GM12891 (cell line): ENCODE measurements at regions not wholly inside any gene's neighbourhood (a gene's known extent, or its start where the extent isn't known, plus 50 kb on each side); places are given as distances from the start of the nearest gene placed in this dataset.

Experiments
- DNase-seq: peaks from one replicate; pipeline ENCODE4 v3.0.0; 2011; ENCODE audit warnings: low spot score; ENCODE audit not compliant: insufficient read length
- FAIRE-seq: peaks from 2 replicates; lab custom pipeline; 2011; peaks lifted over from hg19 to GRCh38; lab: Jason Lieb, UNC
- PAX5 ChIP-seq: IDR thresholded peaks from 2 replicates; pipeline ENCODE4 v1.6.1; 2011; ENCODE audit warnings: low read length, moderate library complexity, mild to moderate bottlenecking; ENCODE audit not compliant: insufficient read depth, severe bottlenecking
- POLR2A ChIP-seq: IDR thresholded peaks from 2 replicates; pipeline ENCODE4 v1.6.1; 2011; ENCODE audit warnings: low read depth, low read length, control low read depth
- POLR2AphosphoS5 ChIP-seq: IDR thresholded peaks from 2 replicates; pipeline ENCODE4 v1.6.1; 2011; ENCODE audit warnings: low read depth, low read length, control low read depth
- POU2F2 ChIP-seq: IDR thresholded peaks from 2 replicates; pipeline ENCODE4 v1.6.1; 2011; ENCODE audit warnings: low read depth, mild to moderate bottlenecking, control low read depth, low read length, moderate library complexity
- SPI1 ChIP-seq: IDR thresholded peaks from 2 replicates; pipeline ENCODE4 v1.6.1; 2011; ENCODE audit warnings: low read depth, low read length, control low read depth
- TAF1 ChIP-seq: IDR thresholded peaks from 2 replicates; pipeline ENCODE4 v1.6.1; 2011; ENCODE audit warnings: low read depth, low read length, control low read depth

DNA sequence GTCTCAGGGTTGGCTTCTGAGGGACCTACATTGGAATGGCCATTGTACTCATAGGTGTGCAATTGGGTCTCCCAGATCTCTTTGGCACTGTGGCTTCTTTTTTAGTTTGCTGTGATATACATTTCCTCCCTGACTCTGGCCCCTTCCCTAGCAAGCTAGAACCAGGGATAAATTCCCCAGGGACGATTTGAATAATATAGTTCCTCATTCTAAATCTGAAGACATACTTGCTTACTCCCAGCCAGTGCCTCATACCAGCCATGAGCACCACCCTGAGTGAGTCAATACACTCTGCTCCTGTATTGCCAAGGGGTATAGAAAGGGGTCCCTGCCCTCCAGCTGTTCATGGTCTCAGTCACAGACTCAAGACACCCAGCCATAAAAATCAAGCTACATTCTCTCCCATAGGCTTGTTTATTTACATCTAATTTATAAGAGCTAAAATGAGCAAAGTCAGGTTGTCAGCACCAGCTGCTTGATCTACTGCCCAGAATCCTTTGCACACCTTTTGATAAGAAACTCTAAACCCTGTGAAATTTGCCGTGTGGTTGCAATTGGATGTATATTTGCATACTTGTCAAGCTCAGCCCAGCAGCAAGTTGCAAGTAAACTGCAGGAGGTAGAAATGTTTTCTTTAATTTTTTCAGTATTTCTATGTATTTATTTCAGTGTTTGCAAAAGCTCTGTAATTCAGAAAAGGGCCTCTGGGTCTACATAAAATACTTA, 219.9 kb upstream of the IRX1 start:
- FAIRE-seq (no peak), DNase-seq (no peak)
- no peak for TF ChIP-seq POLR2AphosphoS5
- TF ChIP-seq SPI1, result no peak
- TF ChIP-seq TAF1, result no peak
- no peak for TF ChIP-seq PAX5
- no peak for TF ChIP-seq POLR2A
- no peak for TF ChIP-seq POU2F2

DNA sequence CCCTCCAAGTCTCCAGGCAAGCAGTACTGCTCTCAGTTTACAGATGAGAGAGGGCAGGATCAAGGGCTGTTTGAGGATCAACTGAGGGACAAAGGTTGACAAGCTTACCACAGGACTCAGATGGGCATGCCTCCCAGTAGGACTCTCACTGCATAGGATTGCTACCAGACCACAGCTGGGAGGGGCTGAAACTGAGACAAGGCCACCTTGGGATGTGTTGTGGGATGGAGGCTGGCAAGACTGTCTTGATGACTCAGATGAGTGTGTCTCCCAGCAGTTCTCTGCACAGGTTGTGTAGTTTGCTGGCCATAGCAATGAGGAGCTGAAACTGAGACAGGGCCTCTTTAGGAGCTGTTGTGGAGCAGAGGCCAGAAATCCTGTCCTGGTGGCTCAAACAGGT, 222.2 kb upstream of the IRX1 start:
- FAIRE-seq (no peak), DNase-seq (no peak)
- TF ChIP-seq POU2F2 (no peak), TAF1 (no peak)

DNA sequence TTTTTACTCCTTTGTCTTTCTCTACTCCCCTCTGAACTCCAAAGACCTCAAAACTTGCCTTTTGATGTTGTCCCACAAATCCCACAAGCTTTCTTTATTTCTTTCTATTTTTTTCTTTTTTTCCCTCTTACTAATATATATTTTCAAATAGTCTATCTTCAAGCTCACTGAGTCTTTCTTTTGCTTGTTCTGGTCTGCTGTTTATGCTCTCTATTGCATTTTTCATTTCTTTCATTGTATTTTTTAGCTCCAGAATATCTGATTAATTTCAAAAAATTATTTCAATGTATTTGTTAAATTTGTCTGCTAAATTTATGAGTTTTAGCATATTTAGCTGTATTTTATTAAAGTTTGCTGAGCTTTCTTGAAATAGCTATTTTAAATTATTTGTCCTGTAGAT, 223.3 kb upstream of the IRX1 start:
- no peak for FAIRE-seq
- TF ChIP-seq SPI1 (no peak), PAX5 (no peak), POLR2AphosphoS5 (no peak), POLR2A (no peak), POU2F2 (no peak), TAF1 (no peak)
- no peak for DNase-seq

DNA sequence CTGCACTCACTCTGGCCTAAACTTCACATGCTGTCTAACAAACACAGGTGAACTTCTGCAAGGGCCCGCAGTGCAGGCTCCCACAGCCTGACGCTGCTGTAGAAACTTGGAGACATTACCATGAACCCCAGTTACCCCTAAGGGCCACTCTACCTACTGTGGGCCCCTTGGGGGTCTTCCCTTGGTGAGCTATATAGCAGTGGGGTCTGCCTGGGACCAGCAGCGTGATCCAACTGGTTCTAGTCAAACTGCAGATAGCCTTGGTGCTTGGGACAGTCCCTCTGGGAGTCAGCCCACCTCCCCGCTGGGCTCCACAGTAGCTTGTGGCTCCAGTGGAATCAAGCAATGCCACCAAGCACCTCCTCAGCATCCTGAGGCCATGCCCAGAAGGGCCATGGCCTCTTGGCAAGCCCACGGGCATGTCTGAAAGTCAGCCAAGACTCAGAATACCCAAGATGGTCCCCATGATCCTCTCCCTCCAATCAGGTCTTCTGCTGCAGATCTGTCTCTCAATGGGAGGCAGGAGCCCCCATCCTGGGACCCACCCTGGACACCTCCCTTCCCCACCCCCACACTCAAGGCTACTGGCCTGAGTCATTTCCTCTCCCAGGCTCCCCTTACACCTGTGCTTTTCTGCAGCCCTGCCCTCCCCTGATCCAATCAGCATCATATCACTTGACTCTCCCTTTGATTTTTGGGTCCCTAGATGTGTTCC, 230.0 kb upstream of the IRX1 start:
- DNase-seq (no peak), FAIRE-seq (no peak)
- TF ChIP-seq POU2F2 (no peak), SPI1 (no peak), PAX5 (no peak), POLR2AphosphoS5 (no peak), POLR2A (no peak), TAF1 (no peak)

DNA sequence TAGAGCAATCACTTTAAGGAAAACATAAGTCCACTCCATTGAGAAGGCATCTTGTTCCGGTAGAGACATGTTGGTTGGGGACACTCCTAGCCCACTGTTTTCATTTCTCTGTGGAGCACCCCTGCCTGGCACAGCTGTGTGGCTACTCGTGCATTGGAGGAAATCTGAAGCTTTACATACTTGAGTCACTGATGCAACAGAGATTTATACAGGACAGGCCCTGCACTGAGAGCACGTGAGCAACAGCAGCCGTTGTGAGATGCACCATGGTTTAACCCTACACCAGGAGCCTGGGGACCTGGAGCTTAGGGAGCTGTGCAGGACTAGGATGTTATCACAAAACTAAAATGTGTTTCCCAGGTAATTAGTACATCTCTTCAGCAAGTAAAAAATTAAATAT, 230.7 kb upstream of the IRX1 start:
- DNase-seq (no peak), FAIRE-seq (no peak)
- TF ChIP-seq SPI1 (no peak), PAX5 (no peak), TAF1 (no peak), POLR2A (no peak), POU2F2 (no peak), POLR2AphosphoS5 (no peak)

DNA sequence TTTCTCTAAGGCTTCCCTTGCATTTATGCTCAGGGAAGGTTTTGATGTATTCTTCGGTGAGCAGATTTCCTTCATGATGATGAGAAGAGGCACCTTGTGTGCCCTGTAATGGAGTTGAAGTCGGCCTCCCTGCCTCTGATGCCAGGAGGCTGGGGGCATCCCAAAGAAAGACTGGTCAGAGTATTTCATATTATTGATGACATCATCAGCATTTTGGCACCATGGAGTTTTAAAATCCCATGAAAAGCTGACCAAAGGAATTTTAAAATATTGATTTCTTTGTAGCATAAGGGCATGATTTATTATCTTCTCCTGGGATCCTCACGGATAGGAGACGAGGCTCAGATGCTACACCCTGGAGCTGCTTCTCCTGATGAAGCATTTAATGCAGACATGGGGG, 231.2 kb upstream of the IRX1 start:
- FAIRE-seq (no peak), DNase-seq (no peak)
- TF ChIP-seq SPI1 (no peak), POLR2A (no peak), POLR2AphosphoS5 (no peak), PAX5 (no peak), POU2F2 (no peak), TAF1 (no peak)

DNA sequence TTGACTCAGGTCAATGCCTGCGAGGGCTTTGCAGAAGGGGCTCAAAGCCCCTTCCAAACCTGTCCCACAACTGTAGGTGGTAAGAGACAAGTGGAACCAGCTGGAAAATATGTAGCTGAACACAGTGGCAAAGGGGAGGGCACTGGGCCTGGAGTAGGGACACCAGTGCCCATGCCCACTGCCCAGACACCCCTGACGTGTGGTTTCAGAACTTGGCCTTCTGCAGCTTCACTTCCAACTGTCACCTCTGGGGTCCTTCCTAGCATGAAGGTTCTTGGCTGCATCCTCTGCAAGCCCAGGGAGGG, 233.1 kb upstream of the IRX1 start:
- FAIRE-seq (no peak), DNase-seq (no peak)
- no peak for TF ChIP-seq PAX5
- TF ChIP-seq SPI1, result no peak
- TF ChIP-seq POU2F2, result no peak
- TF ChIP-seq POLR2A, result no peak
- TF ChIP-seq POLR2AphosphoS5, result no peak
- no peak for TF ChIP-seq TAF1

DNA sequence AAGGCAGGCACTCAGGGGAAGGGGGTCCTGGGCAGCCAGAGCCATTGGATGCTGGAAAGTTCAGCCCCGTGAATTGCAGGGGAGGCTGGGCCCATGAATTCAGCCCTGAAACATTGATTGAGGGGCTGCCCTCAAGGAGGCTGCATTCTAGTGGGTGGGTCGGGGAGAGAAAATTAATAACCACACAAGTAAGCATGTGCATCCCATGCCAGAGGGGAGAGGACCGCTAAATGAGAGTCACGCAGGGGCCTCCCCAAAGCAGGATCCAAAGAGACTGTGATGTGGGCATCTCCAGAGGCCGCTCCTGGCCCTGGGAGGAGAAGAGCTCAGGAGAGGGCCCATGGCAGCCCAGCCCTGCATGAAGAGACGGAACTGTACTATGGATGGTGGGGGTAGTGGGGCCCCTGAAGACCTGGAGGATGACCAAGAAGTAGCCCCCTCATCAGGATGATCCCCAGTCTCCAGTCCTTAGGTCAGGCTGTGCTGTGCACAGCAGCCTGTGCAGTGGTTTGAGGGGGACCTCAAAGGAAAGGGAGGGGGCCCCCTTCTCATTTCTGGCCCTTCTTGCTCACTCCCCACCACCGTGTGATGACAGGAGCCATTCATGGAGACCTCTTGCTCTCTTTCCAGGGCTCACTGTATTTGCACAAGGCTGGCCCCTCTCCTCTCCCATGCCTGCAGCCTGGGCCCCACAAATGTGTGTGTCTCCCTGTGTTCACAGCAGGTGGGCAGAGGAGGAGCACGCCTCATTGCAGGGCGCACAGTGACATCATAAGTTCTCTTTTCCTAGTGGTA, 233.6 kb upstream of the IRX1 start:
- no peak for DNase-seq
- no peak for TF ChIP-seq SPI1
- no peak for TF ChIP-seq POU2F2
- TF ChIP-seq PAX5, result no peak
- no peak for TF ChIP-seq POLR2AphosphoS5
- TF ChIP-seq TAF1, result no peak
- TF ChIP-seq POLR2A, result no peak

DNA sequence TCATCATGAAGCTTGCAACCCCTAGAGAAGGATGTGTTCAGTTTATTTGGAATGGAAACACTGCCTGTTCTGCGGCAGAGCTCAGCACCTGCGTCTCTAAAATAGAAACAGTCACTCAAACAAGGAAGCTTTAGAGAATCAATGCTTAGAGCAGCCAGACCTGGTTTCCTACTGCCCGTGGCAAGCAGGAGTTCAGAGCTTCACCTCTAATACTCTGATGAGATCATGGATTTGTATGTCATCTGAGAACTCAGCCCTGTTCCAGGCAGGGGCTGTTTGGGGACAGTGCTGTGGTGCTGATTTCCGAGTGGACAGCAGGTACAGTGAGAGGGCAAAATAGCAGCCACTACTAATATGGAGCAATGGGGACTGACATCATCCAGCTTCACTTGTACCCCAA, 236.0 kb upstream of the IRX1 start:
- no peak for DNase-seq
- no peak for FAIRE-seq
- no peak for TF ChIP-seq POLR2A
- no peak for TF ChIP-seq SPI1
- no peak for TF ChIP-seq POLR2AphosphoS5

More for the DNA sequence above, 233.6 kb upstream of the IRX1 start:
- no peak for FAIRE-seq
